Upper lobe of left lung (tissue), 4 donors: ENCODE measurements at regions not wholly inside any gene's neighbourhood (a gene's known extent, or its start where the extent isn't known, plus 50 kb on each side); places are given as distances from the start of the nearest gene placed in this dataset.

ENCODE experiments used
- CTCF ChIP-seq, 6 experiments: fragments of 450-650 bp in 4 of 6; fragments of 200-600 bp in 2 of 6; sonication (generic) in 2 of 6; IDR thresholded peaks; one replicate each; pipeline ENCODE4 v1.5.1; 2016 to 2019; ENCODE audit warnings: antibody characterized with exemption in 6 of 6
- POLR2AphosphoS5 ChIP-seq, 2 donors: sonication (generic); formaldehyde crosslinking; IDR thresholded peaks; one replicate each; pipeline ENCODE4 v1.5.1; 2017; ENCODE audit warnings: antibody characterized with exemption in 2 of 2

DNA sequence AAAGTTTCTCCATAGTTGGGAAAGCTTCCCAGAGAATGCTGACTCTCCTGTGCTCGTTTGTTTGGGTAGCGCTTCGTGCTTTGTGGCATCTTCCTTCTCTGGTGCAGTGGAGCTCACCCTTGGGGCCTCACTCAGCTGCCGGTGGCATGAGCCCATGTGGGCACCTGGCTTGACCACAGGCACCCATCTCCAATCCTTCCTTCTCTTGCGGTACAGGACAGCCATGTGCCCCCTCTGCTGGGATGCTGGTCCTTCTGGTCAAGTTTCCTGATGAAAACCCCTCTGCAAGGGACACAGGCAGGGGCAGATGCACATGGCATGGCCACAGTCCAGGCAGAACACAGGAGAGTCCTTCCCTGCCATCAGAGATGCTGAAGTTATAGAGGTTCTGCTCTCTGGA lies 555.9 kb upstream of the HS6ST1 start:
- TF ChIP-seq POLR2AphosphoS5 (IDR thresholded peaks at IDR 0.05) (no peak), CTCF (IDR thresholded peaks at IDR 0.05) (no peak)
